Suprapubic skin (tissue), 4 donors: ENCODE measurements at regions not wholly inside any gene's neighbourhood (a gene's known extent, or its start where the extent isn't known, plus 50 kb on each side); places are given as distances from the start of the nearest gene placed in this dataset.

Source experiments
- POLR2A ChIP-seq, 2 donors: fragments of 450-650 bp; IDR thresholded peaks; one replicate each; pipeline ENCODE4 v1.6.1; 2017; ENCODE audit warnings: antibody characterized with exemption in 2 of 2, mild to moderate bottlenecking in 2 of 2, moderate library complexity in 2 of 2
- POLR2AphosphoS5 ChIP-seq, 3 donors: sonication (generic); formaldehyde crosslinking; IDR thresholded peaks; one replicate each; pipeline ENCODE4 v1.6.1; 2017; ENCODE audit warnings: antibody characterized with exemption in 3 of 3
- TF ChIP-seq, protein P1 (sequence below), 2 donors: fragments of 200-600 bp in 1 of 2; fragments of 450-650 bp in 1 of 2; sonication (generic) in 1 of 2; IDR thresholded peaks; one replicate each; pipeline ENCODE4 v1.5.1; 2016 to 2019; ENCODE audit warnings: antibody characterized with exemption in 2 of 2, mild to moderate bottlenecking in 1 of 2, moderate library complexity in 1 of 2

DNA sequence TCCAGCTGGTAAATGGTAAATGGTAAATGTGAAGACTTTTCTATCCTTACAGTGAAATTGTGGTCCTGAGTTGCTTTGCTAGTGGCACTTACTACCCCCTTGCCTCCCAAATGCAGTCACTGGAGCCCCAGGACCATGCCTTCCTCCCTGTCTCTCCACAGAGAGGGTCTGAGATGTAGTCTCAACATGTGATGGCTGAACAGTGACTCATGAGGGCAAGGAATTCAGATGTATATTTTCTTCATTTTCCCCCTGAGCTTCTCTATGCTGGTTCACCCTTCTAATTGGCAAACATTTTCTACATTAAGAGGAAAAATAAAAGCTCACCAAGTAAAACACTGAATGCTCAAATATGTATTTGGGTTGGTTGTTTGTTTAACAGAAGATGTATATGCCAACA, 232.0 kb downstream of the SH3BP4 start:
- TF ChIP-seq, protein P1, sequence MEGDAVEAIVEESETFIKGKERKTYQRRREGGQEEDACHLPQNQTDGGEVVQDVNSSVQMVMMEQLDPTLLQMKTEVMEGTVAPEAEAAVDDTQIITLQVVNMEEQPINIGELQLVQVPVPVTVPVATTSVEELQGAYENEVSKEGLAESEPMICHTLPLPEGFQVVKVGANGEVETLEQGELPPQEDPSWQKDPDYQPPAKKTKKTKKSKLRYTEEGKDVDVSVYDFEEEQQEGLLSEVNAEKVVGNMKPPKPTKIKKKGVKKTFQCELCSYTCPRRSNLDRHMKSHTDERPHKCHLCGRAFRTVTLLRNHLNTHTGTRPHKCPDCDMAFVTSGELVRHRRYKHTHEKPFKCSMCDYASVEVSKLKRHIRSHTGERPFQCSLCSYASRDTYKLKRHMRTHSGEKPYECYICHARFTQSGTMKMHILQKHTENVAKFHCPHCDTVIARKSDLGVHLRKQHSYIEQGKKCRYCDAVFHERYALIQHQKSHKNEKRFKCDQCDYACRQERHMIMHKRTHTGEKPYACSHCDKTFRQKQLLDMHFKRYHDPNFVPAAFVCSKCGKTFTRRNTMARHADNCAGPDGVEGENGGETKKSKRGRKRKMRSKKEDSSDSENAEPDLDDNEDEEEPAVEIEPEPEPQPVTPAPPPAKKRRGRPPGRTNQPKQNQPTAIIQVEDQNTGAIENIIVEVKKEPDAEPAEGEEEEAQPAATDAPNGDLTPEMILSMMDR (IDR thresholded peaks at IDR 0.05), result no peak
- TF ChIP-seq POLR2A (IDR thresholded peaks at IDR 0.05) (no peak), POLR2AphosphoS5 (IDR thresholded peaks at IDR 0.05) (no peak)
